Dermis microvascular lymphatic vessel endothelial cell (primary cell): ENCODE measurements at regions not wholly inside any gene's neighbourhood (a gene's known extent, or its start where the extent isn't known, plus 50 kb on each side); places are given as distances from the start of the nearest gene placed in this dataset.

ENCODE experiments used
- DNase-seq, 2 donors: peaks; one replicate each; pipeline versions ENCODE4 v3.0.0 to v3.0.0-alpha.2; 2010; ENCODE audit warnings: low read depth in 2 of 2

DNA sequence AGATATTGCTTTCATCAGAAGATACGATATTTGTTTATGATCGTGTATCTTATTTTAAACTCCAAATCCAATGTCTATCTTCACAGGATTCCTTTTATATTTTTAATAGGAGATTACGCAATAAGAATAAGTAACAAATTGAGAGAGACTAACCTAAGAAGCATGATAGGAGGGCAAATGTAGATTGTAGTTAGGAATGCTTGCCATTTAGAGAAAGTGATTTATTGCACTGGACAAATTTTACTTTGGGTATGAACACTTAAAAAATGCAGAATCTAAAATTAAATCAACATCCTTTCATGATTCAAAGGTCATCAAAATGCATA is 563.4 kb upstream of the POU3F3 start:
- DNase-seq, result no peak

DNA sequence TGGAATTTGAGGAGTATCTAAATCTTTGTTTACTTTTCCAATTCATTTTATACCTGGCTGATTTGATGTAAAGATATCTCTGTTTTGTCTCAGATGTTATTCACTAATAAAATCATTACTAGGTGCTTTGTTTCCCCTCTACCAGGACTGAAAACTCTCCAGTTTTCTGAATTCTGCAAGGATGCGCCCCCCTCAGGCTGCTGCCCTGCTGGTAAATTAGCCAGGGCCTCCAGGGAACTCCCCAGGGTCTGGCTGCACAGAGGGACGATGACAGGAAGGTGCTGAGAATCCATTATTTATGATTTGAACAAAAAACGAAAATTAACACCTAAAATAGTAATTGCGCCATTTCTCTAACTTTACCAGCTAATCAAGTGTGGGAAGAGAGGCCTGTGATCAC is 541.2 kb upstream of the POU3F3 start:
- DNase-seq, result no peak

DNA sequence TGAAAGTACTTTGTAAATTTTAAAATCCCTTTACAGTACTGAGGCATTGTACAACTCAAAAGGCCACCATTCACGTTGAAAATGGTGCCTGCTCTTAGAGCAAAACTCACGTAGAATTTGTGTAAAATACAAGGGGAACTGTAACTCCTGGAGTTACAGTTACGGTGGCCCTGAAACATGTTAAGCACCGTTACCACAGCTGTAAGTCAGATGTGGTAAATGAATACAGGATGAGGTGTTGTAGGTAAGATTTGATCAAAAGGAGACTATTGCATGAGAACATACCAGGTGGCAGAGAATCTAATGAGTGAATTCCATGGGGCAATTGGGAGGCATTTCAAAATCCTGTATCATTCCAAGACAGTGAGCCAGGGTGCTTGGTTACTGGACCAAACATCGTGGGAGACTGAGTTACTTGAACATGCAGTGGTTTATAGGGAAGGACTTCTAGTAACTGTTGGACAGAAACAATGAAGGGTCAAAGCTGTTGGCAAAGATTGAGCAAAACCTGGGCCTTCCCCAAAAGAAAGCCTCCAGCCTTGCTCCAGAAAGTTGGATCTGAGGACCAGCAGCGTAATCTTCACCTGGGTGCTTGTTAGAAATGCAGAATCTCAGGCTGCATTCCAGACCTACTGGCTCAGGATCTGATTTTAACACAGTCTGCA is 535.8 kb upstream of the POU3F3 start:
- no peak for DNase-seq

DNA sequence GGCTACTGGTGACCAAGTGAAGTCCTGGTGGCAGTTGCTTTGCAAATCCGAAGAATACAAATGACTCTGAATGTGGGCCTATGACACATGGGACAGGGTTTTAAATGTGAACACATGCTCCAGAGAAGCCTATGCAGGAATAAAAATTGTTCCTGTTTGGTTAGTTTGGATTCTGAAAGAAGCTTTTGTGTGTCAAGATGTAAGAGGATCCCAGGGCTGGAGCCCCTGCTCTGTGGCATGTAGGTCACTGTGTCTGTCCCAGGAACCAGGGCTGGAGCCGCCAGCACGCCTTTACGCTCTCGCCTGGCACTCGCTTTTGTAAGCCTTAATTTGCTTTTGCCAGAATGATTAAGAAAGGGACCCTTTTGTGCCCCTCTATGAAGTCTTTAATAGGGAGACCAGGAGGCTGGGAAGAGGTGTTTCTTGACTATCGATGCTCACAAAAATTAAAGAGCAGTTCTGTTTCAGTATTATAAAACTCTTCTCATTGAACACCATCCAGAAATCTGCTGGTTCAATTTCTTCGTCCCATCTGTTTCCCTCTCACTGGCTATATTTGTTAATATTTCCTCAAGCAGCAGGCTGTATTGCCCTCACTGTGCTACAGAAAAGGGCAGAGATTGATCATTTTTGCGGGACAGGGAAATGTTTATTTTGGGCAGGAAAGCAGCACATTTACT is 532.7 kb upstream of the POU3F3 start:
- no peak for DNase-seq

DNA sequence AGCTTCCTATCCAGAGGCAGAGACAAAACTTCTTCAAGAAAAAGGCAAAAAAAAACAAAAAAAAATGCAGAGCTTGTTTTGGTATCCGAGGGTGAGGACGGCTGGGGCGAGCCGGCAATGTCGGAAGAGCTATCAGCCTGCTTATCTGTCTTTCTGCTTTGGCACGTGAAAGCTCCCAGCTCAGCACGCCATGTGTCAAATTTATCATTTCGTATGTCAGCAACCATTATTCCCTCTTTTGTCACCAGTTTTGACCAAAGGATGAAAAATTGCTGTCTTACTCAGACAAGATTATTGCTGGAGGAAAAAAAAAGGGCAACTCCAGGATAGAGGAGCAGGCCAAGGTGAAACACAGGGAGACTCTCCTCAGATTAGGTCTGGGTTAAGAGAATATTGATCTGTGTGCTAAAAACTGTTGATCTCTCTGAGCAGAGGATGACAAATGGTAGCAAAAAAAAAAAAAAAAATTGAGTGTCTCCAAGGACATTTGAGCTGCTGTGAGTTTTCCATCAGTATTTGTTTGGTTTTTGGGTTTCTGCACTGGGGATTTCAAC is 532.0 kb upstream of the POU3F3 start:
- DNase-seq, result no peak

DNA sequence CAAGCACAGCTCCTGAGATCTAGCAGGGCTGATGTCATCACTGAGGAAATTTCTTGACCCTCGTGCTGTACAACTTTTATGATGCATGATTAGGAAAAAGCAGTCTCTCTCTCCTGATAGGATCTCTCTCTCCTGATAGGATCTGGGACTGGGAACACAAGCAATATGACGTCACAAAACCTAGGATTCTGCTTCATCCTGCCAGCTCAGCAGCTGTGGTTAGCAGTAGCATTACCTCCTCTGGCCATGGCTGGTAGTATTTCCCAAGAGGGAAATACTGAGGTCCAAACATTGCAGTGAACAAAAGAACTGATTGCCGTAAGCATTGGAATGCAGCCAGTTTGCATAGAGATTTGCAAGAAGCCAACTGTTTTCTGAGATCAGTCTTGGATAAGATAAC is 521.2 kb upstream of the POU3F3 start:
- DNase-seq, result no peak

DNA sequence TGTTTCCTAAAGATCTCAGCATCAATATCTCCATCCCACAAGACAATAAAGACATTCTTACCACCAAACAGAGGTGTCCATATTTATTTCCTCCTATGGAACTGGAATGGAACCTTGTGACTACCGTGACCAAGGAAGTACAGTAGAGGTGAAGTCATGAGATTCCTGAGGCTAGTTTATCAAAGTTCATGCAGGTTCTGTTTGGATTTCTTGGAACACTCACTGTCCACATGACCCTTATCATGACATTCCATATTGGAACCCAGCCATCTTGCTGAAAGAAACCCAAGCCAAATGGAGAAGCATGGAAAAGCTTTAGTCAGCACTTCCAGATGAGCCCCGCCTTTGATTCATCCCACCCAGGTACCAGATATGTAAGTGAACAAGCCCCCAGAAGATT is 516.0 kb upstream of the POU3F3 start:
- DNase-seq, result no peak

DNA sequence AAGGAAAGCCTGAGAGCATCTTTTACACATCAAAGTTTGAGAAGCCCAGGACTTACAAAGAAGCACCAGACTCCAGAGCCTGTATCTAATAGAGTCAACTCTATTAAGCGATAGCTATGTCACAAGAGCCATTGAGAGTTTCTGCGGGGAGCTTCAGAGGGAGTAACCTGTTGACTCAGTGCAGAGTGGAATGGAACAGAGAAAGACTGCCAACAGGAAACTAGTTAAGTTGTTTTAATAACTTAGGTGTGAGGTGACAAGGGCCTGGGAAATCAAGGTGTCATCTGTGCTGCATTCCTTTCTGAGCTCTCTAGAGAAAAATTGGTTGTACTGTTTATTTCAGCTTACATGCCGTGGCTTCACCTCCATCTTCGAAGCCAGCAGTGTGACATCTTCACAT is 513.8 kb upstream of the POU3F3 start:
- DNase-seq, result no peak

DNA sequence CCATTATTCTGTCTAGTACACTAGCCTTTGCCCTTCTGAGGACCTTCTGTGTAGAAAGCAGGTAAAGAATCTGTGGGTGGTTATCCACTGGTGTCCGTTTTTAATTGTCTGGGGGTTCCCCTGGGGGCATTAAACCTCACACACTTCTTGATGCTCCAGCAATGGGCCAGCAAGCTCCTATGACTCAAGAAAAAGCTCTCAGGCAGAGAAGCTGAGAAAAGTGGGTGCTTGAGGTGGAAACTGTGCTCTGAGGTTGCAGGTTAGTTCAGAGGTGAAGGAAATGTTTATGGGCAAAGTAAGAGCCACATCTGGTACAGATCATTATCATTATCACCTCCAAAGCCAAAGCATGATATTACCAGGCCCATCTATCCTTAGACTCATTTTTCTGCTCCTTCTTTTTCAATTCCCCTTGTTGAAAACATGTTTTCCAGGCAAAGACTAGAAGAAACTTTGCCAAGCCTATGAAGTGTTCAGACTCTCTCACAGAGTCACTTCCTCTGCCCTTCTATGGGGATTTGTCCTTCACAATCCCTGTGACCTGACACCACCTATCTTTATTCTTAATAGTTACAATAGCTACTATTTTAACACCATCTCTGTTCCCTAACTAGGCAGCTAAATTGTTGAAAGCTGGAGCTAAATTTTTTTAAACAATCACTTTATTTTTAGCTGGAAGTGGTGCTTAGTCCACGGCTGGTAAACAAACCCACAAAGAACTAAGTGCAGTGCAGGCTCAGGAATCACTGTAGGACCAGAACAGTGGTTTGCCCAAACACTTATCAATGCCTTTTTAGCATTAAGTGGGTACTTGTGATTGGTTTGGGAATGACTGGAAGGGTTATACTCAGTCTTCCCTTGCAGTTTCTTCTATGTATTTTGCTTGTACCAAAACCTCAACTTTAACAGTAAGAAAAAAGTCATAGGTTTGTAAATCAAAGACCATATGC is 512.8 kb upstream of the POU3F3 start:
- DNase-seq, result no peak

DNA sequence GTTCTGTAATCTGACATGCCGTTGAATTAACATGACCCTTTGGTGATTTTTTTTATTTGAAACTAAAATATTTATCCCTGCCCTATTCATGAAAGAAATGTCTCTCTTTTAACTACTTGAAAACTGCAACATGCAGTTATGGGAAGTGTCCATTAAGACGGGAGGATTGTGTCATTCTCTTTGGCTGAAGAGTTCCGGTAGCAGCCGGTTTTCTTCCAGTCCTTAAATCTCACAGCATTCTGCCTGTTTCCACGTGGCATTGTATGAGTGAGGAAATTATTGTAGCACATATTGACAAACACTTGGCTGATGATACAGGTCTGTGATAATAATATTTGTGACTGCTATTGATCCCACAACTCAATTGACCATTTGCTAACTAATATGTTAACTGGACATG is 509.6 kb upstream of the POU3F3 start:
- DNase-seq, result no peak

DNA sequence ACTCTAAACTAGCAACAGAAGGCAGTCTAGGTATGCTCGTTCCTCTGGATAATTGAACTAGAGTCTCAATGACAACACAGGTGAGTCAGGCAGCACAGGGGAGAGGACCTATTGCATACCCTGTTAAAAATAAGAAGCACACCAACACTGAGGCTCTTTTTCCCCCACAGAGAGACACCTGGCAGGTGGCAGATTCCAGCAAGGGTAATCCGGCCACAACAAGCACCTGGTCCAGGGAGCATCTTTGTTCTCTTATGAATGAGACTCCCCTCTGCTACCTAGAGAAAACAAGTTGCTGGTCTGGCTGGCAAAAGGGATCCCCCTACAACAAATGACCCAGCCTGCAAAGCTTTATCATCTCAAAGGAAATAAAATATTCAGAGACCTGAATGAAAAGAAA is 508.9 kb upstream of the POU3F3 start:
- DNase-seq, result no peak

DNA sequence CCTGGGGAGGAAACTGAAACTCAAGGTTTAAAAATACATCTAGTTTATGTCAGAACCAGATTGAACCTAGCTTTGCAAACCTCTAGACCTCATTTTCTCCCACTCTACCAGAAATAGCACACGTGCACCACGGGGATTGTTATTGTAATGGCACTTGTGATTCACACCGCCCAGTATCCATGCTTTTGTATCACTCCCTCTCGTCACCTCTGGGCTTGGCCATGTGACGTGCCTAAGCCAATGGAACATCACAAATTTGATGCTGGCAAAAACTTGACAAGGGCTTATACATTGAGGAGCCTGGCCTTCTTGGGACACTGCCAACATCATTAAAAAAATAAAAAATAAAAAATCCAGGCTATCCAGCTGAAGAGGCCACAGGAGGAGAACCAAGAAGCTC is 495.8 kb upstream of the POU3F3 start:
- no peak for DNase-seq

DNA sequence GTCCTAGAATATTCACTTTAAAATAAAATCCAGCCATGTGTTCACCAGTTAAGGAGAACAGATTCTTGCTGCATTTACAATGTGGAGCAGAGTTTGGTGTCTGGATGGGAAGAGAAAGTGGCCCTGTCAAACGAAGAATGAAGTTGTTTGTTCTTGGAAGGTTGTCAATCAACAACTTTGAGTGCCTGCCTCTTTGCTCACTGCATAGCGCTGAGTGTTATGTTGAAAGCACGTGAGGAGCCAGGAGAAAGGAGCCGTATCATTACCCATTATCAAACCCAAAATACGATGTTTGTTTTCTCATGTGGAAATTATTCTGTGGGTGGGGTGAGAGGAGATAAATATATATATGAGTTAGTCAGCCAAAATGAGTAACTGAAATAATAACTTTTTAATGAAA is 492.5 kb upstream of the POU3F3 start:
- no peak for DNase-seq

DNA sequence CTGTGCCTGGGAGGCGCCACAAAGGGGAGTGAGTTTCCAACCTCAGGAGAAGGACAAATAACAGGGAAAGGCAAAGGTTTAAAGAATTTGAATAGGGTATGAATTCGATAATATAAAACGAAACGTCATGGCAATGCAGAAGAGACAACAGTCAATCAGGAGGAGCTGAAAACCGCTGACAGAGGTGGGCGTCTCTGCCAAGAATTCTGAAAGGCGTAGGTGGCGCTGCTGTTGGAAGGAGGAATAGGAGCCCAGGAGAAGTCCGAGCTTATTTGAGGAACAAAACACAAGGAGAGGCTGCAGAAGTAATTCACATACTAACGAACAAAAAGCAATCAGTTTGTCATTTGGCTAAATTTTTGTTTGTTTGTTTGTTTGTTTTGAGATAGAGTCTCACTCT is 485.8 kb upstream of the POU3F3 start:
- DNase-seq, result no peak

DNA sequence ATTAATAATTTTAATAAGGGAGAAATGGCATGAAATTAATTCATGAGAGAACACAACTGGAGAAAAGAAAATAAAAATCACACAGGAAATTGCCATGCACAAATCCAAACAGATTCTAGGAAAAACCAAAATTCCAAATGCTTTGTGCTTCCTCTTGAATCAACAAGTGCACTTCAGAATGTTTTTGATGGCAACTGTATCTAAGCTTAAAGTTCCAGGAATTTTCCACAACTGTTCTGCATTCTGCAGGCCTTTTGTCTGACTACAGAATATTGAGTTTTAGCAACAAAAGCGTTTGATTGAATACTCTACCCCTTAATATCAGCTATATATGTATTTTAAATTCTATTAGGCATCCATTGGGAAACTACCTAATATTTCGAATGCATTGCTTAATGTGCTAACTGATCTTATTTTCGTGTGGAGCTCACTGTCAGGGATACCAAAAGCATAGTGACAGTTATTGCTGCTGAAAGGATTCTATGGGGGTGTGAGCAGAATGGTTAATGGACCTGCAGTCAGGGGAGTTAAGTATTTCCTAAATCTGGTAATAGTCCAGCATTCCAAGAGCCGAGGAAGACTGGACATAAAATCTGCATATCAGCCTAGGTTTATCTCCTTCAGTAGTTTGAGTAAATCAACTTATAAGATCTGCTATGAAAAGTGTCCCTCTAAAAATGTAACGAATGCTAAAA is 482.7 kb upstream of the POU3F3 start:
- DNase-seq, result no peak

DNA sequence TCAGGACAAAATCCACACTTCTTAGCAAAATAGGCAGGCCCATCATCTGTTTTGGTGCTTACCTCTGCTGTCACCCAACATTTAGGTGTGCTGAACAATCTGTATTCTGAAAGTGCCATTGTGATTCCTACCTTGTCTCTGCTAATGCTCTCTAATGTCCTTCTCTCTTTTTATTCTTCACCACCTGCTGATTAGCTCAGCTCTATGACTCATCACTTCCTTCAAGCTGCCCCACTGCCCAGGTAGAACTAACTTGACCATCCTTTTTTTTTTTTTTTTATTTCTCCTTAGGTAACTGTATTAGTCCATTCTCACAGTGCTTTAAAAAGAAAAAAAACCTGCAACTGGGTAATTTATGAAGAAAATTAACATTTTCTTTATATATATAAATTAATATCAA is 478.7 kb upstream of the POU3F3 start:
- DNase-seq, result no peak

DNA sequence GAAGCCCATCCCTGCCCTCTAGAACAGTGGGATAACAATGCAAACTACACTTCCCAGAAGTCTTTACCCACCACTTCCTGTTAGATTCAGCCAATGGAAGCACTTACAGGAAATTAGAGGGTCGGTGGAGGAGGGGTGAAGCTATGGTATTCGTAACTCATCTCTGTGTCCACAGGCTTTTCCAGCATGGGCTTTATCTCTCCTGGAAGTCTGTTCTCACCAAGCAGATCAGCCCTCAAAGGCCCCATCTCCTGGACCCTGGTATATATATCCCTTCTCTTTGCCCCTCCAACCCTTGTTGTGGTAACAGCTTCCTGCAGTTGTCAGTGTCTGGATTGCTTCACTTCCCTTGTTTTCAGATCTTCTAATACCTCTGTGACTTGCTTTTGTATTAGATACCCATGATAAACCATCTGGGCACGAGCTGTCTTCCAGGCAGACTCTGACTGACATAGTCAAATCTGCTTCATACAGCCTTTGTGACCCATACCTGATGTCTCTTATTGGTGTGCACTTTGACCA is 475.0 kb upstream of the POU3F3 start:
- DNase-seq, result no peak

DNA sequence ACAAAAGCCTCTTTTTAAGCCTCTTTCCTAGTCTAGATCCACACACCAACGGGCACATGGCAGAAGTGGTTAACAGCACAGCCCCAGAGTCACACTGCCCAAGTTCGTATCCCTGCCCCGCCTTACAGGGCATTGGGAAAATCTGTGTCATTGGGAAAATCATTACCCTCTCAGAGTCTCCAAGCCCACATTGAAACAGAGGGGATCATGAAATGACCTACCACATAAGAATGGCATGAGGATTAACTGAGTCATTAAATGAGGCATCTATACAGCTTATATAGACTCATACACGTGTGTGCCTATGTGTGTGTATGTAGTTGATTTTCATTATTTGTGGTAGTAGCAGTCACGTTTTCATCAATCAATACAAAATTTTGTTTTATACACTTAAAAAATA is 469.0 kb upstream of the POU3F3 start:
- no peak for DNase-seq

DNA sequence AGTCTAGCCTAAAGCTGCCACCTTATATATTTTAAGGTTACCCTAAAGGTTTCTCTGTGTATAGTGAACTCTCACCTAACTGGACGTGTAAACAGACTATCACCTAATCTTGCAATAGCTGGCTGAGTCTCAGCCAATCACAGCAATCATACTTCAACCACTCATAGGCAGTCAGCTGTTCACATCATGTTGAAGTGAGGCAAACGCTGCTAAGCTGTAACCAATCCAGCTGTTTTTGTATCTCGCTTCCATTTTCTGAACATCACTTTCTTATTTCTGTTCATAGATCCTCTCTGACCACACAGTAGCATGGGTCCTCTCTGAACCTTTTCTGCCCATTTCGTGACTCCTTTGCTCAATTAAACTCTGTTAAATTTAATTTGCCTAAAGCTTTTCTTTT is 468.2 kb upstream of the POU3F3 start:
- no peak for DNase-seq

DNA sequence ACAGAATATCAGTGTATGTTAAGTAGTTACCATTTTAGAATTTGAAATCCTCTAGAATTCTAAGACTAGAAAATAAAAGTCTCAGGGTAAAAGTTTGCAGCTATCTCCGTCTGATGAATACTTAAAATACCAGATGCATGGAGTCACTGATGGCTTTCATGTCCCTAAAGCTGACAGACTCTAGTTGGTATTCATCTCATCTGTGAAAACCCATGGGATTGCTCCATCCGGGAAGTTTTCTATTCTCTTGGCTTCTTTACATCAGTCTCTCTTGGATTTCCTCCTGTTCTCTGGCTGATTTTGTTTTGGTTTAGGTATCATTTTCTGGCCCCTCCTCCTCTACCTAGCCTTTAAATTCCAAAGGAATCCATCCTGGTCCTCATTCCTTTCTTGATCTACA is 465.6 kb upstream of the POU3F3 start:
- DNase-seq, result no peak

DNA sequence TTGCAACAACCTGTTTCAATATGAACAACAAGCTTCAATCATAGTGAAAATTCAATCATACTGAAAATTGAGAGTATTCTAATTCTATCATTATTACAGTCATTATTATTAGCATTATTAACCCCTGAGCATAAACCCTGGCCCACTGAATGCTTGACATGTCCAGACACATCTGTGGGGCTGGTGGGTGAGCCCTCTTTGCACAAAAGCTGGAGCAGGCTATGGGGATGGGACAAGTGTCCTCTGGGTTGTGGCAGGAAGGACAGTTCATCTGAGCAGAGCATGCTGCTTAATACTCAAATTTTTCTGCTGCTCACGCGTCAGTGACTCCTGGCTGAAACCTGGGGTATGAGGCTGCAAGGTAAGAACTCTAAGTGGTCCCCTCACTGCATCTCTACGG is 451.1 kb upstream of the POU3F3 start:
- no peak for DNase-seq

DNA sequence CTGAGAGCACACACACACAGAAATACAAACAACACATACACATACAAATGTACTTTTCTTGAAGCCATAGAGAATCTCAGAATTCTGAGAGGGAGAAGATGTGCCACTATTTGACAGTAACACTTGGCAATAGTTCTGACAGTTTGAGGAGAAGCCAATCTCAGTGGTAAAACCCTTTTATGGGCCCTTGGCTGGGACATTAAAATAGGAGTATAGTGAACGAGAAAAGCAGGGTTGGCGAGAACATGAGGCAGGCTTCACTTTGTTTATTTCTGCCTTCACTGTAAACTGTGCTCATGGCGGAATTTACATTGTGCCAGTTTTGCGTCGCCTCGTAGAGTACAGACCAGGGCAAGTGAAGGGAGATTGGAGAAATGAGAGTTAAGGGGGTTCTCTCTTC is 449.4 kb upstream of the POU3F3 start:
- DNase-seq, result no peak
